ENCODE measurements at regions not wholly inside any gene's neighbourhood (a gene's known extent, or its start where the extent isn't known, plus 50 kb on each side); places are given as distances from the start of the nearest gene placed in this dataset.

- TF ChIP-seq CTCF (IDR thresholded peaks at IDR 0.05) = no peak
- no peak for TF ChIP-seq POLR2A (IDR thresholded peaks at IDR 0.05)
Observed at GRCh38 chr3:106255870-106256248, 387.0 kb upstream of the CBLB start.

All from body of pancreas (tissue), 4 donors.